ENCODE measurements at regions not wholly inside any gene's neighbourhood (a gene's known extent, or its start where the extent isn't known, plus 50 kb on each side); places are given as distances from the start of the nearest gene placed in this dataset.
"Not testable (repeated sequence)": the region's sequence is repeated elsewhere in the genome, so short reads cannot be mapped to it uniquely, and the experiment has no call there.

DNA sequence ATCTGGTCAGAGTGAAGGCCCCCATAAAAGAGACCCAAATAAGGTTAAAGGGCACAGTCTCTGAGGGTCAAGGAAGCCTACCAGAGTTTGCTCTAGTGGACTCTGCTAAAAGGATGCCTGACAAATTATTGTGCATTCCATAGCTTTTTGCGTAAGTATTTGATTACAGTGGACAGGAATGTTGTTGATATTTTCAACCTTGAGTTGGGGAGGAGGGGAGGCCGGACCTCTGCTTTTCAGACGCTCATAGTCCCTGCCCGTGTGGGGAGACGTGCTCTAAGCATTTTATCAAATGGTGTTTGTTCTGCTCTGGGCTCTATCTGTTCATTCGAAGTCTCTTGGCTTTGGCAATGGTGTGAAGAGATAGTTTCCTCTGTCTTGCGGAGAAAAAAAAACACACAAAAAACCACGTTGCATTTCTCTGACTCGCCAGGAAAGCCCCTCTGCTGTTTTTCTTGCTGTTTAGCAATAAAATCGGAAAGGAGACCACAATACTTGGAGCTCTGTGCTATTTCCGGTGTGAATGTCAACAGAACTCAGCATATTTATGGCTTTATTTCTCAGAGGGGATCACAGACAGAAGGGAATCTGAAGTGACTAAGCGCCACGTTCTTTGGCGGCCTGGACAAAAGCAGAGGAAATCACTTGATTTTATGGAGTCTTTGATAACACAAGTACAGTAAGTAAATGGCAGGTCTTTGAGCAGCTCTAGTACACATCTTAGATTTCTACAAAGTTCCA lies 159.8 kb downstream of the ZFP64 start:
- Histone ChIP-seq H3K9me3 (ENCODE audit: control insufficient read depth in 1 of 2, low read length in 2 of 2) (no peaks in the 10 kb centered on the region), H3K4me1 (ENCODE audit: control insufficient read depth in 1 of 2, insufficient read depth in 2 of 2, low read length in 2 of 2) (no peaks in the 10 kb centered on the region), H3K27me3 (ENCODE audit: low read depth, low read length) (no peaks in the 10 kb centered on the region), H3K27ac (ENCODE audit: low read length) (no peak overlapping the region), H3K4me3 (ENCODE audit: low read depth in 1 of 2, low read length in 2 of 2) (no peak overlapping the region), H3K36me3 (ENCODE audit: control insufficient read depth in 1 of 2, insufficient read depth in 2 of 2, low read length in 2 of 2) (peaks cover 0 to 4% of the 10 kb centered on the region in 2 donors)

DNA sequence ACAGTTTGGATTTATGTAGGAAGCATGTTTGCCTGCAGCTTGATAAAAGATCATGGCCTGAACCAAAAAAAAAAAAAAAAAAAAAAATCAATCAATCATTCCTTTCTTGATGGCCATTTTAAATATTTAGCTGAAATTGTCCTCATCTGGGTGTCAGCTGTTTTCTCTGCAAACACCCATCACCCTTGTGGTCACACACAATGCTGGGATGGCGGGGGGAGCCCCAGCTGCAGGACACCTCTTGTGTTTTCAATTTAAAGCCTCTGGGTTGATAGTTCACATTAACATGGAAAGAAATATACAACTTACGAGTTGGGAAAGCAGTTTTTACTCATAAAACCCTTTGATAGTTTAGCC lies 160.4 kb downstream of the ZFP64 start:
- H3K9me3 ChIP-seq (ENCODE audit: control insufficient read depth in 1 of 2, low read length in 2 of 2): no peaks in the 10 kb centered on the region
- H3K27me3 ChIP-seq (ENCODE audit: low read depth, low read length): no peaks in the 10 kb centered on the region
- H3K27ac ChIP-seq (ENCODE audit: low read length): no peak overlapping the region
- peaks cover 0 to 4% of the 10 kb centered on the region in 2 donors for H3K36me3 ChIP-seq (ENCODE audit: control insufficient read depth in 1 of 2, insufficient read depth in 2 of 2, low read length in 2 of 2)
- H3K4me1 ChIP-seq (ENCODE audit: control insufficient read depth in 1 of 2, insufficient read depth in 2 of 2, low read length in 2 of 2): no peaks in the 10 kb centered on the region
- no peak overlapping the region for H3K4me3 ChIP-seq (ENCODE audit: low read depth in 1 of 2, low read length in 2 of 2)

GRCh38 chr20:52029129-52029528 lies 162.4 kb downstream of the ZFP64 start:
- not testable (repeated sequence) for H3K9me3 ChIP-seq (ENCODE audit: control insufficient read depth in 1 of 2, low read length in 2 of 2)

DNA sequence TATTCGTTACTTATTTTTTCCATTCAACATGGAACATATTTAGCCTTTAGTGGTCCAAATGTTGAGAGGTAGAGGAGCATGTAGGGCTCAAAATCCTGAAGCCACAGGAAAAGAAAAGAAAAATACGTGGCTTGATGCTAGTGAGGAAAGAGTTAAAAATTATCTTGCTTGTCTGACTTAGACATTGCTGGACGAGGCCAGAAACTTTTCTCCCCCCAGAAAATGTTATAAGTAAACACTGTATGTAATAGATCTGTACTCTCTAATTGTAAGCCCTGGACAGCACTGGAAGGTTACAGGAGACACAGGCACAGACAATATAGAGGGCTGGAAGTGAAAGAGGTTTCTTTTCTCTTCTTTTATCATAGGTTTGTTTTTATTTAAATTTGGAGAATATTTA lies 165.6 kb downstream of the ZFP64 start:
- Histone ChIP-seq H3K27ac (ENCODE audit: low read length) (no peak overlapping the region), H3K9me3 (ENCODE audit: control insufficient read depth in 1 of 2, low read length in 2 of 2) (no peaks in the 10 kb centered on the region), H3K4me1 (ENCODE audit: control insufficient read depth in 1 of 2, insufficient read depth in 2 of 2, low read length in 2 of 2) (no peaks in the 10 kb centered on the region), H3K27me3 (ENCODE audit: low read depth, low read length) (no peaks in the 10 kb centered on the region), H3K4me3 (ENCODE audit: low read depth in 1 of 2, low read length in 2 of 2) (no peak overlapping the region), H3K36me3 (ENCODE audit: control insufficient read depth in 1 of 2, insufficient read depth in 2 of 2, low read length in 2 of 2) (no peaks in the 10 kb centered on the region)

More at GRCh38 chr20:52029129-52029528, 162.4 kb downstream of the ZFP64 start:
- H3K4me3 ChIP-seq (ENCODE audit: low read depth in 1 of 2, low read length in 2 of 2); H3K36me3 ChIP-seq (ENCODE audit: control insufficient read depth in 1 of 2, insufficient read depth in 2 of 2, low read length in 2 of 2); H3K27ac ChIP-seq (ENCODE audit: low read length); H3K27me3 ChIP-seq (ENCODE audit: low read depth, low read length); H3K4me1 ChIP-seq (ENCODE audit: control insufficient read depth in 1 of 2, insufficient read depth in 2 of 2, low read length in 2 of 2): not testable (repeated sequence)

DNA sequence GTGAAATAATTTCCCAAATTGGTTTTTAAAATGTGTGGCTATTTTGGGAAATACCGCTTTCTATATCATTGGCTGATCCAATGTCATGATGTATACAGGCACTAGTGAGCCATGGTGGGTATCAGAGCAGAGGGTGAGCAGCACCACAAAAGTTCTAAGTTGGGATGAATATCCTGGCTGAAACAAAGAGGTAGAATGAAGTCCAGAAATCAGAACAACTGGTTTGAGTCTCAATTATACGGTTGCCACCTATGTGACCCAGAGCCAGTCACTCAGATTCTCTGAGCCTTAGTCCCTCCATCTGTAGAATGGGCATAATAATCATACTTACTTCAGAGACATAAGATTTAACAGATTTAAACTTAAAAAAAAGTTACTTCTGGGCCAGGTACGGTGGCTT lies 172.3 kb downstream of the ZFP64 start:
- Histone ChIP-seq H3K9me3 (ENCODE audit: control insufficient read depth in 1 of 2, low read length in 2 of 2) (no peaks in the 10 kb centered on the region), H3K4me3 (ENCODE audit: low read depth in 1 of 2, low read length in 2 of 2) (no peak overlapping the region), H3K4me1 (ENCODE audit: control insufficient read depth in 1 of 2, insufficient read depth in 2 of 2, low read length in 2 of 2) (no peaks in the 10 kb centered on the region), H3K27ac (ENCODE audit: low read length) (no peak overlapping the region), H3K27me3 (ENCODE audit: low read depth, low read length) (no peaks in the 10 kb centered on the region), H3K36me3 (ENCODE audit: control insufficient read depth in 1 of 2, insufficient read depth in 2 of 2, low read length in 2 of 2) (no peaks in the 10 kb centered on the region)

- no peaks in the 10 kb centered on the region for H3K27me3 ChIP-seq (ENCODE audit: low read depth, low read length)
- H3K4me1 ChIP-seq (ENCODE audit: control insufficient read depth in 1 of 2, insufficient read depth in 2 of 2, low read length in 2 of 2): no peaks in the 10 kb centered on the region
- no peaks in the 10 kb centered on the region for H3K36me3 ChIP-seq (ENCODE audit: control insufficient read depth in 1 of 2, insufficient read depth in 2 of 2, low read length in 2 of 2)
- no peak overlapping the region for H3K27ac ChIP-seq (ENCODE audit: low read length)
- H3K4me3 ChIP-seq (ENCODE audit: low read depth in 1 of 2, low read length in 2 of 2): no peak overlapping the region
- H3K9me3 ChIP-seq (ENCODE audit: control insufficient read depth in 1 of 2, low read length in 2 of 2): no peaks in the 10 kb centered on the region
These were observed 173.8 kb downstream of the ZFP64 start for GRCh38 chr20:52017669-52018317.

- Histone ChIP-seq H3K4me3 (ENCODE audit: low read depth in 1 of 2, low read length in 2 of 2) (no peak overlapping the region), H3K27ac (ENCODE audit: low read length) (no peak overlapping the region), H3K36me3 (ENCODE audit: control insufficient read depth in 1 of 2, insufficient read depth in 2 of 2, low read length in 2 of 2) (no peaks in the 10 kb centered on the region), H3K27me3 (ENCODE audit: low read depth, low read length) (no peaks in the 10 kb centered on the region), H3K9me3 (ENCODE audit: control insufficient read depth in 1 of 2, low read length in 2 of 2) (peaks cover 0 to 4% of the 10 kb centered on the region in 2 donors), H3K4me1 (ENCODE audit: control insufficient read depth in 1 of 2, insufficient read depth in 2 of 2, low read length in 2 of 2) (no peaks in the 10 kb centered on the region)
These were observed 175.6 kb downstream of the ZFP64 start for GRCh38 chr20:52016022-52016421.

- H3K36me3 ChIP-seq (ENCODE audit: control insufficient read depth in 1 of 2, insufficient read depth in 2 of 2, low read length in 2 of 2): no peaks in the 10 kb centered on the region
- peaks cover 5 to 10% of the 10 kb centered on the region in 2 donors for H3K9me3 ChIP-seq (ENCODE audit: control insufficient read depth in 1 of 2, low read length in 2 of 2)
- no peak overlapping the region for H3K27ac ChIP-seq (ENCODE audit: low read length)
- H3K4me3 ChIP-seq (ENCODE audit: low read depth in 1 of 2, low read length in 2 of 2): no peak overlapping the region
- no peaks in the 10 kb centered on the region for H3K4me1 ChIP-seq (ENCODE audit: control insufficient read depth in 1 of 2, insufficient read depth in 2 of 2, low read length in 2 of 2)
- no peaks in the 10 kb centered on the region for H3K27me3 ChIP-seq (ENCODE audit: low read depth, low read length)
These were observed 176.4 kb downstream of the ZFP64 start for GRCh38 chr20:52015155-52015554.

DNA sequence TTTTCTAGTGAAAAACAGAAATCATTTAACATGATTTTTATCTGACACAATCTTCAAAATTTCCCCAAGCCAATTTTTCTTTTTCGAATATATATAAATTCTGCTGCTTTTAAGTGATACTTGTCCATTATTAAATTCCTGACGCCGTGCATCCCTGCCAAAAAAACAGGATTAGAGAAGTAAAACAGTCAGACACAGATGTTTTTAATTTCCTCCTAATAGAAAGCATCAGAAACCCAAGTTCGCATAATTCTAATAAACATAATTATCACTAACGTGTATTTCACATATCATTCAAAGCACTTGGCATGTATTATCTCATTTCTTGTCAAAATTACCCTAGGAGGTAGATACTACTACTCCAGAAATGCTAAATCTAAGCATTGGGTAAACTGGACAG lies 179.5 kb downstream of the ZFP64 start:
- H3K4me1 ChIP-seq (ENCODE audit: control insufficient read depth in 1 of 2, insufficient read depth in 2 of 2, low read length in 2 of 2): no peaks in the 10 kb centered on the region
- H3K9me3 ChIP-seq (ENCODE audit: control insufficient read depth in 1 of 2, low read length in 2 of 2): peaks cover 5 to 10% of the 10 kb centered on the region in 2 donors
- H3K36me3 ChIP-seq (ENCODE audit: control insufficient read depth in 1 of 2, insufficient read depth in 2 of 2, low read length in 2 of 2): no peaks in the 10 kb centered on the region
- no peaks in the 10 kb centered on the region for H3K27me3 ChIP-seq (ENCODE audit: low read depth, low read length)
- no peak overlapping the region for H3K4me3 ChIP-seq (ENCODE audit: low read depth in 1 of 2, low read length in 2 of 2)
- H3K27ac ChIP-seq (ENCODE audit: low read length): no peak overlapping the region

GRCh38 chr20:52011093-52011492 lies 180.5 kb downstream of the ZFP64 start:
- Histone ChIP-seq H3K27me3 (ENCODE audit: low read depth, low read length) (no peaks in the 10 kb centered on the region), H3K9me3 (ENCODE audit: control insufficient read depth in 1 of 2, low read length in 2 of 2) (peaks cover 5 to 10% of the 10 kb centered on the region in 2 donors), H3K4me3 (ENCODE audit: low read depth in 1 of 2, low read length in 2 of 2) (no peak overlapping the region), H3K4me1 (ENCODE audit: control insufficient read depth in 1 of 2, insufficient read depth in 2 of 2, low read length in 2 of 2) (no peaks in the 10 kb centered on the region), H3K27ac (ENCODE audit: low read length) (no peak overlapping the region), H3K36me3 (ENCODE audit: control insufficient read depth in 1 of 2, insufficient read depth in 2 of 2, low read length in 2 of 2) (no peaks in the 10 kb centered on the region)

GRCh38 chr20:52010541-52010940 lies 181.0 kb downstream of the ZFP64 start:
- peaks cover 5 to 10% of the 10 kb centered on the region in 2 donors for H3K9me3 ChIP-seq (ENCODE audit: control insufficient read depth in 1 of 2, low read length in 2 of 2)
- no peaks in the 10 kb centered on the region for H3K27me3 ChIP-seq (ENCODE audit: low read depth, low read length)
- no peaks in the 10 kb centered on the region for H3K36me3 ChIP-seq (ENCODE audit: control insufficient read depth in 1 of 2, insufficient read depth in 2 of 2, low read length in 2 of 2)
- no peak overlapping the region for H3K4me3 ChIP-seq (ENCODE audit: low read depth in 1 of 2, low read length in 2 of 2)
- H3K27ac ChIP-seq (ENCODE audit: low read length): no peak overlapping the region
- H3K4me1 ChIP-seq (ENCODE audit: control insufficient read depth in 1 of 2, insufficient read depth in 2 of 2, low read length in 2 of 2): no peaks in the 10 kb centered on the region

DNA sequence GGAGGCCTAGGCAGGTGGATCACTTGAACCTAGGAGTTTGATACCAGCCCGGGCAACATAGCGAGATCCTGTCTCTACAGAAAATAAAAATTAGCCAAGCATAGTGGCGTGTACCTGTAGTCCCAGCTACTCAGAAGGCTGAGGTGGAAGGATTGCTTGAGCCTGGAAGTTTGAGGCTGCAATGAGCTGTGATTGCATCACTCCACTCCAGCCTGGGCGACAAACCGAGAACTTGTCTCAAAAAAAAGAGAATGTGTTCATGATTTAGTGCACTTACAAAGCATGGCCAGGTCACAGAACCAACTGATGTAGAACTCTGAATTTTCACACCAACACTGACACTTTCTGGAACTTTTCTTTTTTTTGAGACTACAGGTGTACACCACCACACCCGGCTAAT lies 182.7 kb downstream of the ZFP64 start:
- Histone ChIP-seq H3K27me3 (ENCODE audit: low read depth, low read length) (no peaks in the 10 kb centered on the region), H3K4me1 (ENCODE audit: control insufficient read depth in 1 of 2, insufficient read depth in 2 of 2, low read length in 2 of 2) (no peaks in the 10 kb centered on the region), H3K9me3 (ENCODE audit: control insufficient read depth in 1 of 2, low read length in 2 of 2) (peaks cover 5 to 10% of the 10 kb centered on the region in 2 donors), H3K36me3 (ENCODE audit: control insufficient read depth in 1 of 2, insufficient read depth in 2 of 2, low read length in 2 of 2) (no peaks in the 10 kb centered on the region), H3K4me3 (ENCODE audit: low read depth in 1 of 2, low read length in 2 of 2) (no peak overlapping the region), H3K27ac (ENCODE audit: low read length) (no peak overlapping the region)

Measured in muscle layer of duodenum (tissue), 2 donors.